SK-N-MC (cell line): ENCODE measurements at regions not wholly inside any gene's neighbourhood (a gene's known extent, or its start where the extent isn't known, plus 50 kb on each side); places are given as distances from the start of the nearest gene placed in this dataset.

Source experiments
- EZH2 ChIP-seq: fragments of 200-600 bp; sonication (generic); IDR thresholded peaks from one replicate; pipeline ENCODE4 v1.6.1; 2017; ENCODE audit warnings: antibody characterized with exemption
- FOXP2 ChIP-seq: optimal IDR thresholded peaks from 2 replicates; pipeline ENCODE3; 2011; ENCODE audit warnings: mild to moderate bottlenecking, moderate library complexity; ENCODE audit not compliant: insufficient read depth; ENCODE audit errors: extremely low read length, control extremely low read depth
- POLR2AphosphoS5 ChIP-seq: IDR thresholded peaks from 2 replicates; pipeline ENCODE4 v1.6.1; 2012; ENCODE audit warnings: mild to moderate bottlenecking, low read depth, low read length, borderline replicate concordance

- TF ChIP-seq EZH2 (no peak), POLR2AphosphoS5 (no peak), FOXP2 (no peak)
Measured at GRCh38 chr5:15431923-15432322, 68.1 kb upstream of the FBXL7 start.
